Endothelial cell of umbilical vein (primary cell): ENCODE measurements at regions not wholly inside any gene's neighbourhood (a gene's known extent, or its start where the extent isn't known, plus 50 kb on each side); places are given as distances from the start of the nearest gene placed in this dataset.

Experiments used
- BruUV-seq: library from RNA; stranded (reverse); fragments of 400-500 nt; replicated peaks from 2 replicates; lab custom pipeline; 2021; lab: Mats Ljungman, UMichigan
- CTCF ChIA-PET: fragments of 300-600, 350-600 bp; sonication (Branson Sonifier 250); formaldehyde crosslinking; loops from one replicate; lab custom pipeline; 2021; ENCODE audit warnings: antibody characterized with exemption, inconsistent platforms; lab: Charles Lee
- POLR2A ChIA-PET: fragments of 300-600, 350-600 bp; sonication (Branson Sonifier 250); formaldehyde crosslinking; loops from one replicate; lab custom pipeline; 2021; ENCODE audit warnings: antibody characterized with exemption, inconsistent platforms; lab: Charles Lee
- DNase-seq: peaks from one replicate; pipeline ENCODE4 v3.0.0-alpha.2; 2011; ENCODE audit warnings: low read depth, low spot score
- FAIRE-seq: peaks from 2 replicates; lab custom pipeline; 2011; peaks lifted over from hg19 to GRCh38; lab: Jason Lieb, UNC
- H2AFZ ChIP-seq: 2 replicates; pipeline ENCODE4 v1.6.0; 2012; ENCODE audit warnings: low read depth, low read length, control low read depth, inconsistent platforms
- H3K27ac ChIP-seq: 2 replicates; pipeline ENCODE4 v1.5.1; 2011; ENCODE audit warnings: low read depth, mild to moderate bottlenecking, control low read depth, low read length, moderate library complexity; ENCODE audit not compliant: insufficient read depth
- H3K27me3 ChIP-seq, 2 experiments: 2 replicates each; pipeline versions ENCODE4 v1.6.0 to v1.6.1; 2011; ENCODE audit warnings: low read length in 2 of 2, mixed read lengths in 1 of 2; ENCODE audit not compliant: control insufficient read depth in 2 of 2, insufficient read depth in 2 of 2
- H3K36me3 ChIP-seq, 2 experiments: 2 replicates in 1 of 2; 3 replicates in 1 of 2; pipeline ENCODE4 v1.5.1; 2011; ENCODE audit warnings: low read length in 2 of 2, mild to moderate bottlenecking in 1 of 2, moderate library complexity in 1 of 2; ENCODE audit not compliant: control insufficient read depth in 2 of 2, insufficient read depth in 2 of 2; ENCODE audit errors: extremely low read depth in 1 of 2
- H3K4me1 ChIP-seq: 3 replicates; pipeline ENCODE4 v1.5.1; 2011; ENCODE audit warnings: mild to moderate bottlenecking, low read length; ENCODE audit not compliant: control insufficient read depth, insufficient read depth; ENCODE audit errors: extremely low read depth
- H3K4me2 ChIP-seq: 2 replicates; pipeline ENCODE4 v1.6.1; 2011; ENCODE audit warnings: low read length, control low read depth, mixed read lengths; ENCODE audit not compliant: insufficient read depth
- H3K4me3 ChIP-seq, 3 experiments: fragments of 200-600 bp in 1 of 3; sonication (generic), shearing (Covaris generic) in 1 of 3; replicated peaks in 1 of 3; 2 replicates each; pipeline ENCODE4 v1.5.1; 2011 to 2016; ENCODE audit warnings: control low read depth in 3 of 3, low read length in 3 of 3, mild to moderate bottlenecking in 2 of 3, inconsistent platforms in 1 of 3, low read depth in 1 of 3, moderate library complexity in 1 of 3; ENCODE audit not compliant: insufficient read depth in 1 of 3
- H3K79me2 ChIP-seq: 2 replicates; pipeline ENCODE4 v1.6.0; 2012; ENCODE audit warnings: low read length, inconsistent platforms; ENCODE audit not compliant: control insufficient read depth, insufficient read depth
- H3K9ac ChIP-seq: replicated peaks from 2 replicates; pipeline ENCODE3; 2011; ENCODE audit warnings: low read length, control low read depth; ENCODE audit not compliant: insufficient read depth; ENCODE audit errors: extremely low read depth
- H3K9me1 ChIP-seq: replicated peaks from 3 replicates; pipeline ENCODE4 v1.6.0; 2011; ENCODE audit warnings: mild to moderate bottlenecking, low read length; ENCODE audit not compliant: control insufficient read depth, insufficient read depth; ENCODE audit errors: extremely low read depth
- H3K9me3 ChIP-seq: replicated peaks from 2 replicates; pipeline ENCODE4 v1.5.1; 2012; ENCODE audit warnings: low read length, inconsistent platforms; ENCODE audit not compliant: control insufficient read depth, insufficient read depth
- H4K20me1 ChIP-seq: replicated peaks from 2 replicates; pipeline ENCODE3; 2011; ENCODE audit warnings: mild to moderate bottlenecking, low read length; ENCODE audit not compliant: control insufficient read depth, insufficient read depth; ENCODE audit errors: extremely low read depth
- EZH2 ChIP-seq: IDR thresholded peaks from 2 replicates; pipeline ENCODE4 v1.6.1; 2012; ENCODE audit warnings: borderline replicate concordance, low read depth, mild to moderate bottlenecking, moderate library complexity, low read length, inconsistent platforms; ENCODE audit not compliant: severe bottlenecking
- FOS ChIP-seq: IDR thresholded peaks from 2 replicates; pipeline ENCODE4 v1.6.1; 2011; ENCODE audit warnings: mild to moderate bottlenecking, low read length, moderate library complexity, borderline replicate concordance; ENCODE audit not compliant: insufficient read depth
- GATA2 ChIP-seq: IDR thresholded peaks from 2 replicates; pipeline ENCODE4 v1.7.0; 2011; ENCODE audit warnings: low read depth, mild to moderate bottlenecking, moderate library complexity, mixed read lengths, low read length; ENCODE audit not compliant: insufficient read length, insufficient read depth
- JUN ChIP-seq: IDR thresholded peaks from 2 replicates; pipeline ENCODE4 v1.6.1; 2011; ENCODE audit warnings: borderline replicate concordance, low read depth; ENCODE audit not compliant: insufficient read length, insufficient read depth
- MYC ChIP-seq: IDR thresholded peaks from one replicate; pipeline ENCODE4 v1.6.1; 2011; ENCODE audit warnings: mild to moderate bottlenecking, low read depth, low read length
- POLR2A ChIP-seq: IDR thresholded peaks from 2 replicates; pipeline ENCODE4 v1.6.1; 2012; ENCODE audit warnings: low read depth, mild to moderate bottlenecking, control low read depth, low read length
- POLR2AphosphoS5 ChIP-seq: IDR thresholded peaks from 2 replicates; pipeline ENCODE4 v1.6.1; 2012; ENCODE audit warnings: low read depth, mild to moderate bottlenecking, control low read depth, low read length, moderate library complexity; ENCODE audit not compliant: insufficient read depth
- dilution Hi-C: fragments of 300-500 bp; cut with MboI; formaldehyde crosslinking; loops from one replicate; pipeline ENCODE4 v1.15.0; 2019; ENCODE audit warnings: low sequenced_read_pairs; ENCODE audit not compliant: extremely low pct_ligation_motif_present
- intact Hi-C: fragments of 100-400 bp; cut with micrococcal nuclease; formaldehyde crosslinking; loops from one replicate; pipeline ENCODE4 v1.10.0; 2022
- TF ChIP-seq, protein P1 (sequence below): IDR thresholded peaks from 2 replicates; pipeline ENCODE4 v1.6.1; 2011; ENCODE audit not compliant: insufficient read depth, insufficient read length
- TF ChIP-seq, protein P2 (sequence below), 2 donors: IDR thresholded peaks; 1 replicate in 1 of 2; 2 replicates in 1 of 2; pipeline ENCODE4 v1.5.1; 2011; ENCODE audit warnings: low read length in 2 of 2, mild to moderate bottlenecking in 2 of 2, moderate library complexity in 2 of 2, control low read depth in 1 of 2, inconsistent platforms in 1 of 2, low read depth in 1 of 2; ENCODE audit not compliant: insufficient read depth in 1 of 2; ENCODE audit errors: extremely low read depth in 1 of 2

DNA sequence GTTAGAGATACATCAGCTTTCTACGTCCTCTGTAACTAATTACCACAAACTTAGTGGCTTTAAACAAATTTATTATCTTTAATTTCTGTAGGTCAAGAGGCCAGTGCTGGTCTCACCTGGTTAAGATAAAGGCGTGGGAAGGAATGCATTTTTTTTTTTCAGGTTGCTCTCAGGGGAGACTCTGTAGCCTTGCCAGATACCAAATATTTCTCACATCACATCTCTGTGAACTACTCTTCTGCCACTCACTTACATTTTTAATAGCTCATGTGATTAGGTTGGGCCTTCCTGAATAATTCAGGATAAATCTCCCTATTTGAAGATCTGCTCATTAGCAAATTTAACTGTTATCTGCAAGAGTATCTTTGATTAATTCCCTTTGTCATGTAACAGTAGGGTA, 214.6 kb downstream of the CBLN2 start:
- DNase-seq: no peak
- no peaks in the 10 kb centered on the region for H3K27me3 ChIP-seq
- TF ChIP-seq POLR2A: no peak
- TF ChIP-seq POLR2AphosphoS5: no peak
- no peak for TF ChIP-seq GATA2
- TF ChIP-seq, protein P1, sequence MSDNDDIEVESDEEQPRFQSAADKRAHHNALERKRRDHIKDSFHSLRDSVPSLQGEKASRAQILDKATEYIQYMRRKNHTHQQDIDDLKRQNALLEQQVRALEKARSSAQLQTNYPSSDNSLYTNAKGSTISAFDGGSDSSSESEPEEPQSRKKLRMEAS: no peak
- TF ChIP-seq EZH2: no peak
- TF ChIP-seq, protein P2, sequence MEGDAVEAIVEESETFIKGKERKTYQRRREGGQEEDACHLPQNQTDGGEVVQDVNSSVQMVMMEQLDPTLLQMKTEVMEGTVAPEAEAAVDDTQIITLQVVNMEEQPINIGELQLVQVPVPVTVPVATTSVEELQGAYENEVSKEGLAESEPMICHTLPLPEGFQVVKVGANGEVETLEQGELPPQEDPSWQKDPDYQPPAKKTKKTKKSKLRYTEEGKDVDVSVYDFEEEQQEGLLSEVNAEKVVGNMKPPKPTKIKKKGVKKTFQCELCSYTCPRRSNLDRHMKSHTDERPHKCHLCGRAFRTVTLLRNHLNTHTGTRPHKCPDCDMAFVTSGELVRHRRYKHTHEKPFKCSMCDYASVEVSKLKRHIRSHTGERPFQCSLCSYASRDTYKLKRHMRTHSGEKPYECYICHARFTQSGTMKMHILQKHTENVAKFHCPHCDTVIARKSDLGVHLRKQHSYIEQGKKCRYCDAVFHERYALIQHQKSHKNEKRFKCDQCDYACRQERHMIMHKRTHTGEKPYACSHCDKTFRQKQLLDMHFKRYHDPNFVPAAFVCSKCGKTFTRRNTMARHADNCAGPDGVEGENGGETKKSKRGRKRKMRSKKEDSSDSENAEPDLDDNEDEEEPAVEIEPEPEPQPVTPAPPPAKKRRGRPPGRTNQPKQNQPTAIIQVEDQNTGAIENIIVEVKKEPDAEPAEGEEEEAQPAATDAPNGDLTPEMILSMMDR (IDR thresholded peaks at IDR 0.05; ENCODE audit: extremely low read depth in 1 of 2, insufficient read depth in 1 of 2, low read depth in 1 of 2, low read length in 2 of 2): no peak
- no peak for TF ChIP-seq MYC
- no peak for TF ChIP-seq JUN
- no peak for TF ChIP-seq FOS

More for the DNA sequence above, 214.6 kb downstream of the CBLN2 start:
- H4K20me1 ChIP-seq: no peaks in the 10 kb centered on the region
- intact Hi-C loops (no loop called here), dilution Hi-C loops (no loop called here)
- H3K9me1 ChIP-seq: no peaks in the 10 kb centered on the region
- POLR2A ChIA-PET: no interaction called here
- H3K36me3 ChIP-seq: no peaks in the 10 kb centered on the region
- FAIRE-seq: no peak
- no peaks in the 10 kb centered on the region for H3K9me3 ChIP-seq
- H3K27ac ChIP-seq: no peak overlapping the region
- H3K4me1 ChIP-seq: no peaks in the 10 kb centered on the region
- no TSS peak for BruUV-seq
- H3K79me2 ChIP-seq: no peaks in the 10 kb centered on the region
- H2AFZ ChIP-seq: no peak overlapping the region
- H3K4me3 ChIP-seq: no peak overlapping the region
- CTCF ChIA-PET: no interaction called here
- H3K4me2 ChIP-seq: no peak overlapping the region
- no peak overlapping the region for H3K9ac ChIP-seq
